Endothelial cell of umbilical vein (primary cell): ENCODE measurements at regions not wholly inside any gene's neighbourhood (a gene's known extent, or its start where the extent isn't known, plus 50 kb on each side); places are given as distances from the start of the nearest gene placed in this dataset.

Source experiments
- MYC ChIP-seq: IDR thresholded peaks from one replicate; pipeline ENCODE4 v1.6.1; 2011; ENCODE audit warnings: mild to moderate bottlenecking, low read depth, low read length
- TF ChIP-seq, protein P1 (sequence below), 2 donors: IDR thresholded peaks; 1 replicate in 1 of 2; 2 replicates in 1 of 2; pipeline ENCODE4 v1.5.1; 2011; ENCODE audit warnings: low read length in 2 of 2, mild to moderate bottlenecking in 2 of 2, moderate library complexity in 2 of 2, control low read depth in 1 of 2, inconsistent platforms in 1 of 2, low read depth in 1 of 2; ENCODE audit not compliant: insufficient read depth in 1 of 2; ENCODE audit errors: extremely low read depth in 1 of 2

DNA sequence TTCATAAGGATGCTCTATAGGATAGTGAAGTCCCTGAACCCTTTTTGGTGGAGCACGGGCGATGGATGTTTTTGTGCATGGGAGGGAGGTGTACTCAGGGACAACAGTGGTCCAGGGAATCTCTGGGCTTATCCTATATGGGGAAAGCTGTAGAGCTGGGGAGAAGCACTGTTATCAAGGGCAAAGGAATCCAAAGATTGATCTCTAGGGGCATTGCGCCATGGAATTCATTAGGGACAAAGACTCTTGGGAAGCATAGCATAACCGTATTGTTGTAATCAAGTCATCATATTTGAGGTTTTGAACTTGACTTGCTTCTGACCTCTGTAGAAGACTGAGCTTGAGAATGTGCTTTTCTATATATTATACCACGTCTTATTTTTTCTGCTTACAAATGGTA, 172.9 kb upstream of the ZFHX3 start:
- TF ChIP-seq, protein P1, sequence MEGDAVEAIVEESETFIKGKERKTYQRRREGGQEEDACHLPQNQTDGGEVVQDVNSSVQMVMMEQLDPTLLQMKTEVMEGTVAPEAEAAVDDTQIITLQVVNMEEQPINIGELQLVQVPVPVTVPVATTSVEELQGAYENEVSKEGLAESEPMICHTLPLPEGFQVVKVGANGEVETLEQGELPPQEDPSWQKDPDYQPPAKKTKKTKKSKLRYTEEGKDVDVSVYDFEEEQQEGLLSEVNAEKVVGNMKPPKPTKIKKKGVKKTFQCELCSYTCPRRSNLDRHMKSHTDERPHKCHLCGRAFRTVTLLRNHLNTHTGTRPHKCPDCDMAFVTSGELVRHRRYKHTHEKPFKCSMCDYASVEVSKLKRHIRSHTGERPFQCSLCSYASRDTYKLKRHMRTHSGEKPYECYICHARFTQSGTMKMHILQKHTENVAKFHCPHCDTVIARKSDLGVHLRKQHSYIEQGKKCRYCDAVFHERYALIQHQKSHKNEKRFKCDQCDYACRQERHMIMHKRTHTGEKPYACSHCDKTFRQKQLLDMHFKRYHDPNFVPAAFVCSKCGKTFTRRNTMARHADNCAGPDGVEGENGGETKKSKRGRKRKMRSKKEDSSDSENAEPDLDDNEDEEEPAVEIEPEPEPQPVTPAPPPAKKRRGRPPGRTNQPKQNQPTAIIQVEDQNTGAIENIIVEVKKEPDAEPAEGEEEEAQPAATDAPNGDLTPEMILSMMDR (IDR thresholded peaks at IDR 0.05; ENCODE audit: extremely low read depth in 1 of 2, insufficient read depth in 1 of 2, low read depth in 1 of 2, low read length in 2 of 2) = no peak
- no peak for TF ChIP-seq MYC
